HEK293 (cell line): ENCODE measurements at regions not wholly inside any gene's neighbourhood (a gene's known extent, or its start where the extent isn't known, plus 50 kb on each side); places are given as distances from the start of the nearest gene placed in this dataset.

ENCODE experiments used
- CTCF ChIP-seq: fragments of 450-650 bp; formaldehyde crosslinking; IDR thresholded peaks from 2 replicates; pipeline ENCODE4 v1.5.1; 2016; ENCODE audit warnings: missing biosample characterization, missing genetic modification characterization
- KLF10 ChIP-seq: fragments of 450-650 bp; IDR thresholded peaks from 2 replicates; pipeline ENCODE4 v1.5.1; 2018; ENCODE audit warnings: missing biosample characterization, mild to moderate bottlenecking, missing genetic modification characterization
- MYNN ChIP-seq: fragments of 450-650 bp; formaldehyde crosslinking; IDR thresholded peaks from 2 replicates; pipeline ENCODE4 v1.5.1; 2016; ENCODE audit warnings: missing biosample characterization, missing genetic modification characterization, borderline replicate concordance
- REPIN1 ChIP-seq: fragments of 450-650 bp; formaldehyde crosslinking; IDR thresholded peaks from 2 replicates; pipeline ENCODE4 v1.5.1; 2017; ENCODE audit warnings: missing biosample characterization, missing genetic modification characterization, low read depth
- ZBTB1 ChIP-seq: fragments of 450-650 bp; formaldehyde crosslinking; IDR thresholded peaks from 2 replicates; pipeline ENCODE4 v1.5.1; 2016; ENCODE audit warnings: missing biosample characterization, missing genetic modification characterization
- ZFP3 ChIP-seq: fragments of 450-650 bp; formaldehyde crosslinking; IDR thresholded peaks from 2 replicates; pipeline ENCODE4 v1.5.1; 2016; ENCODE audit warnings: low read depth, missing biosample characterization, missing genetic modification characterization
- ZNF654 ChIP-seq: fragments of 450-650 bp; formaldehyde crosslinking; IDR thresholded peaks from 2 replicates; pipeline ENCODE4 v1.5.1; 2016; ENCODE audit warnings: low read depth, missing biosample characterization, missing genetic modification characterization

GRCh38 chr1:212529211-212529741, 79.3 kb upstream of the ATF3 start:
- no peak for TF ChIP-seq CTCF
- no peak for TF ChIP-seq ZBTB1
- no peak for TF ChIP-seq MYNN (tag by site-specific recombination)
- TF ChIP-seq REPIN1, result no peak
- no peak for TF ChIP-seq ZFP3
- TF ChIP-seq KLF10 (tag by site-specific recombination), result no peak
- no peak for TF ChIP-seq ZNF654 (tag by site-specific recombination)
